ENCODE measurements at regions not wholly inside any gene's neighbourhood (a gene's known extent, or its start where the extent isn't known, plus 50 kb on each side); places are given as distances from the start of the nearest gene placed in this dataset.

GRCh38 chr2:43123981-43124686 is 102.3 kb downstream of the ZFP36L2 start:
- intact Hi-C loops (cut with micrococcal nuclease), result no loop called here
- no TSS peak for BruUV-seq (replicated peaks)
- no peaks in the 10 kb centered on the region for H4K20me1 ChIP-seq (ENCODE audit: insufficient read depth)

More at GRCh38 chr2:43123981-43124686, 102.3 kb downstream of the ZFP36L2 start:
- no peaks in the 10 kb centered on the region for H3K79me2 ChIP-seq (ENCODE audit: insufficient read depth, low read length)
- RAD21 ChIA-PET (ENCODE audit: low non-redundant PET in 1 of 2, low total read pairs in 2 of 2, uncharacterized antibody in 2 of 2, unreplicated experiment in 2 of 2), result no interaction called here
- no peaks in the 10 kb centered on the region for H3K9me2 ChIP-seq (ENCODE audit: insufficient read depth)
- CTCF ChIA-PET, result no interaction called here
- no peak overlapping the region for H2AFZ ChIP-seq (ENCODE audit: low read depth, low read length, poor library complexity, severe bottlenecking)
- H3K4me3 ChIP-seq (replicated peaks in 1 of 2; ENCODE audit: low read depth in 1 of 2, low read length in 2 of 2), result no peak overlapping the region
- ATAC-seq (no peak), DNase-seq (ENCODE audit: low read depth, low spot score) (no peak)
- no peak overlapping the region for H3K4me2 ChIP-seq (ENCODE audit: low read length)
- POLR2A ChIA-PET, result no interaction called here
- H3K9ac ChIP-seq (ENCODE audit: low read length), result no peak overlapping the region
- H3K4me1 ChIP-seq (ENCODE audit: control insufficient read depth in 1 of 2, insufficient read depth in 2 of 2, low read length in 2 of 2), result no peaks in the 10 kb centered on the region
- H3K27me3 ChIP-seq (ENCODE audit: insufficient read depth, low read length), result no peaks in the 10 kb centered on the region
- H3K36me3 ChIP-seq (ENCODE audit: control insufficient read depth in 1 of 2, insufficient read depth in 2 of 2, low read length in 2 of 2), result no peaks in the 10 kb centered on the region
- TF ChIP-seq ZNF274 (IDR thresholded peaks at IDR 0.05; ENCODE audit: low read depth, low read length) (no peak), MAX (IDR thresholded peaks at IDR 0.05) (no peak), YY1 (IDR thresholded peaks at IDR 0.05; ENCODE audit: extremely low read depth, insufficient replicate concordance, low read depth, low read length) (no peak), EZH2phosphoT487 (IDR thresholded peaks at IDR 0.05; ENCODE audit: borderline replicate concordance) (no peak), SIN3A (IDR thresholded peaks at IDR 0.05; ENCODE audit: low read depth) (no peak), SRF (IDR thresholded peaks at IDR 0.05; ENCODE audit: low read depth) (no peak), POLR2A (IDR thresholded peaks at IDR 0.05; ENCODE audit: borderline replicate concordance, extremely low read depth, insufficient read depth, insufficient read length) (no peak), POLR2AphosphoS5 (IDR thresholded peaks at IDR 0.05; ENCODE audit: low read depth, low read length) (no peak), TCF7L2 (IDR thresholded peaks at IDR 0.05; ENCODE audit: borderline replicate concordance, extremely low read depth, insufficient read depth, insufficient read length) (no peak), EZH2 (IDR thresholded peaks at IDR 0.05) (no peak), FOSL1 (IDR thresholded peaks at IDR 0.05; ENCODE audit: low read depth) (no peak), JUND (IDR thresholded peaks at IDR 0.05) (no peak), CEBPB (IDR thresholded peaks at IDR 0.05; ENCODE audit: low read depth) (no peak), ZFX (IDR thresholded peaks at IDR 0.05) (no peak)
- TF ChIP-seq, protein P1, sequence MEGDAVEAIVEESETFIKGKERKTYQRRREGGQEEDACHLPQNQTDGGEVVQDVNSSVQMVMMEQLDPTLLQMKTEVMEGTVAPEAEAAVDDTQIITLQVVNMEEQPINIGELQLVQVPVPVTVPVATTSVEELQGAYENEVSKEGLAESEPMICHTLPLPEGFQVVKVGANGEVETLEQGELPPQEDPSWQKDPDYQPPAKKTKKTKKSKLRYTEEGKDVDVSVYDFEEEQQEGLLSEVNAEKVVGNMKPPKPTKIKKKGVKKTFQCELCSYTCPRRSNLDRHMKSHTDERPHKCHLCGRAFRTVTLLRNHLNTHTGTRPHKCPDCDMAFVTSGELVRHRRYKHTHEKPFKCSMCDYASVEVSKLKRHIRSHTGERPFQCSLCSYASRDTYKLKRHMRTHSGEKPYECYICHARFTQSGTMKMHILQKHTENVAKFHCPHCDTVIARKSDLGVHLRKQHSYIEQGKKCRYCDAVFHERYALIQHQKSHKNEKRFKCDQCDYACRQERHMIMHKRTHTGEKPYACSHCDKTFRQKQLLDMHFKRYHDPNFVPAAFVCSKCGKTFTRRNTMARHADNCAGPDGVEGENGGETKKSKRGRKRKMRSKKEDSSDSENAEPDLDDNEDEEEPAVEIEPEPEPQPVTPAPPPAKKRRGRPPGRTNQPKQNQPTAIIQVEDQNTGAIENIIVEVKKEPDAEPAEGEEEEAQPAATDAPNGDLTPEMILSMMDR (IDR thresholded peaks at IDR 0.05 in 2 of 3, conservative IDR thresholded peaks at IDR 0.05 in 1 of 3; ENCODE audit: borderline replicate concordance in 1 of 3, insufficient read depth in 1 of 3, low read depth in 2 of 3, low read length in 2 of 3), result no peak
- TF ChIP-seq, protein P2, sequence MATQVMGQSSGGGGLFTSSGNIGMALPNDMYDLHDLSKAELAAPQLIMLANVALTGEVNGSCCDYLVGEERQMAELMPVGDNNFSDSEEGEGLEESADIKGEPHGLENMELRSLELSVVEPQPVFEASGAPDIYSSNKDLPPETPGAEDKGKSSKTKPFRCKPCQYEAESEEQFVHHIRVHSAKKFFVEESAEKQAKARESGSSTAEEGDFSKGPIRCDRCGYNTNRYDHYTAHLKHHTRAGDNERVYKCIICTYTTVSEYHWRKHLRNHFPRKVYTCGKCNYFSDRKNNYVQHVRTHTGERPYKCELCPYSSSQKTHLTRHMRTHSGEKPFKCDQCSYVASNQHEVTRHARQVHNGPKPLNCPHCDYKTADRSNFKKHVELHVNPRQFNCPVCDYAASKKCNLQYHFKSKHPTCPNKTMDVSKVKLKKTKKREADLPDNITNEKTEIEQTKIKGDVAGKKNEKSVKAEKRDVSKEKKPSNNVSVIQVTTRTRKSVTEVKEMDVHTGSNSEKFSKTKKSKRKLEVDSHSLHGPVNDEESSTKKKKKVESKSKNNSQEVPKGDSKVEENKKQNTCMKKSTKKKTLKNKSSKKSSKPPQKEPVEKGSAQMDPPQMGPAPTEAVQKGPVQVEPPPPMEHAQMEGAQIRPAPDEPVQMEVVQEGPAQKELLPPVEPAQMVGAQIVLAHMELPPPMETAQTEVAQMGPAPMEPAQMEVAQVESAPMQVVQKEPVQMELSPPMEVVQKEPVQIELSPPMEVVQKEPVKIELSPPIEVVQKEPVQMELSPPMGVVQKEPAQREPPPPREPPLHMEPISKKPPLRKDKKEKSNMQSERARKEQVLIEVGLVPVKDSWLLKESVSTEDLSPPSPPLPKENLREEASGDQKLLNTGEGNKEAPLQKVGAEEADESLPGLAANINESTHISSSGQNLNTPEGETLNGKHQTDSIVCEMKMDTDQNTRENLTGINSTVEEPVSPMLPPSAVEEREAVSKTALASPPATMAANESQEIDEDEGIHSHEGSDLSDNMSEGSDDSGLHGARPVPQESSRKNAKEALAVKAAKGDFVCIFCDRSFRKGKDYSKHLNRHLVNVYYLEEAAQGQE (IDR thresholded peaks at IDR 0.05; ENCODE audit: low read depth), result no peak
- no peaks in the 10 kb centered on the region for H3K9me3 ChIP-seq (ENCODE audit: control insufficient read depth in 1 of 2, insufficient read depth in 1 of 2, low read depth in 1 of 2, low read length in 2 of 2)
- no peak overlapping the region for H3K27ac ChIP-seq (ENCODE audit: low read depth, low read length)
